ENCODE measurements at regions not wholly inside any gene's neighbourhood (a gene's known extent, or its start where the extent isn't known, plus 50 kb on each side); places are given as distances from the start of the nearest gene placed in this dataset.

- TF ChIP-seq CTCF (IDR thresholded peaks at IDR 0.05 in 2 of 3, conservative IDR thresholded peaks at IDR 0.05 in 1 of 3; ENCODE audit: borderline replicate concordance in 1 of 3, insufficient read depth in 1 of 3, low read depth in 2 of 3, low read length in 2 of 3) (no peak), POLR2AphosphoS5 (IDR thresholded peaks at IDR 0.05; ENCODE audit: low read depth, low read length) (no peak), EZH2 (IDR thresholded peaks at IDR 0.05) (no peak), POLR2A (IDR thresholded peaks at IDR 0.05; ENCODE audit: borderline replicate concordance, extremely low read depth, insufficient read depth, insufficient read length) (no peak), TCF7L2 (IDR thresholded peaks at IDR 0.05; ENCODE audit: borderline replicate concordance, extremely low read depth, insufficient read depth, insufficient read length) (no peak), YY1 (IDR thresholded peaks at IDR 0.05; ENCODE audit: extremely low read depth, insufficient replicate concordance, low read depth, low read length) (no peak), FOSL1 (IDR thresholded peaks at IDR 0.05; ENCODE audit: low read depth) (no peak), REST (IDR thresholded peaks at IDR 0.05; ENCODE audit: low read depth) (no peak), MAX (IDR thresholded peaks at IDR 0.05) (no peak), ATF3 (IDR thresholded peaks at IDR 0.05) (no peak)
Observed at GRCh38 chr1:57831624-57832023, 407.8 kb upstream of the DAB1 start.
